Prostate gland (tissue), 2 donors: ENCODE measurements at regions not wholly inside any gene's neighbourhood (a gene's known extent, or its start where the extent isn't known, plus 50 kb on each side); places are given as distances from the start of the nearest gene placed in this dataset.

Experiments used
- CTCF ChIP-seq, 4 experiments: fragments of 200-600 bp in 2 of 4; fragments of 450-650 bp in 2 of 4; sonication (generic) in 2 of 4; IDR thresholded peaks; 1 replicate in 3 of 4; 2 replicates in 1 of 4; pipeline ENCODE4 v1.5.1; 2016 to 2019; ENCODE audit warnings: antibody characterized with exemption in 4 of 4, mild to moderate bottlenecking in 2 of 4, moderate library complexity in 2 of 4
- POLR2A ChIP-seq: fragments of 450-650 bp; IDR thresholded peaks from one replicate; pipeline ENCODE4 v1.6.1; 2016; ENCODE audit warnings: antibody characterized with exemption, mild to moderate bottlenecking
- POLR2AphosphoS5 ChIP-seq: sonication (generic); formaldehyde crosslinking; IDR thresholded peaks from one replicate; pipeline ENCODE4 v1.6.1; 2017; ENCODE audit warnings: antibody characterized with exemption

GRCh38 chr4:56750231-56750630 lies 69.1 kb upstream of the HOPX start:
- no peak for TF ChIP-seq CTCF (IDR thresholded peaks at IDR 0.05)
- TF ChIP-seq POLR2A, result no peak
- TF ChIP-seq POLR2AphosphoS5, result no peak
